BLaER1 (cell line): ENCODE measurements at regions not wholly inside any gene's neighbourhood (a gene's known extent, or its start where the extent isn't known, plus 50 kb on each side); places are given as distances from the start of the nearest gene placed in this dataset.

Experiments used
- H3K27ac ChIP-seq: shearing (Covaris generic); formaldehyde crosslinking; 2 replicates; pipeline ENCODE4 v1.8.1; 2022
- H3K27me3 ChIP-seq: shearing (Covaris generic); formaldehyde crosslinking; 2 replicates; pipeline ENCODE4 v1.8.1; 2022
- H3K36me3 ChIP-seq: shearing (Covaris generic); formaldehyde crosslinking; 2 replicates; pipeline ENCODE4 v1.8.1; 2022
- H3K4me1 ChIP-seq: shearing (Covaris generic); formaldehyde crosslinking; 2 replicates; pipeline ENCODE4 v1.8.1; 2022
- H3K4me2 ChIP-seq: shearing (Covaris generic); formaldehyde crosslinking; 2 replicates; pipeline ENCODE4 v1.8.1; 2022
- H3K4me3 ChIP-seq: shearing (Covaris generic); formaldehyde crosslinking; 2 replicates; pipeline ENCODE4 v1.8.1; 2022
- H3K9ac ChIP-seq: shearing (Covaris generic); formaldehyde crosslinking; 2 replicates; pipeline ENCODE4 v1.8.1; 2022
- H3K9me3 ChIP-seq: shearing (Covaris generic); formaldehyde crosslinking; 2 replicates; pipeline ENCODE4 v1.8.1; 2022
- H4K20me1 ChIP-seq: shearing (Covaris generic); formaldehyde crosslinking; 2 replicates; pipeline ENCODE4 v1.8.1; 2022
- Cebpa-rat ChIP-seq: shearing (Covaris generic); IDR thresholded peaks from 2 replicates; pipeline ENCODE4 v1.8.1; 2022

GRCh38 chr5:56617998-56618397, 197.4 kb upstream of the MAP3K1 start:
- no peak overlapping the region for H3K4me3 ChIP-seq
- no peak overlapping the region for H3K27ac ChIP-seq

GRCh38 chr5:56616454-56617160, 198.7 kb upstream of the MAP3K1 start:
- Histone ChIP-seq H3K4me2 (no peak overlapping the region), H3K9ac (no peak overlapping the region), H3K27ac (no peak overlapping the region), H3K9me3 (peaks cover 45% of the 10 kb centered on the region), H3K36me3 (peaks cover 14% of the 10 kb centered on the region), H3K4me1 (peaks cover 23% of the 10 kb centered on the region), H3K27me3 (no peaks in the 10 kb centered on the region), H3K4me3 (no peak overlapping the region), H4K20me1 (no peaks in the 10 kb centered on the region)
- no peak for TF ChIP-seq Cebpa-rat

More at GRCh38 chr5:56617998-56618397, 197.4 kb upstream of the MAP3K1 start:
- no peaks in the 10 kb centered on the region for H4K20me1 ChIP-seq
- H3K4me1 ChIP-seq = peaks cover 15% of the 10 kb centered on the region
- no peak for TF ChIP-seq Cebpa-rat
- peaks cover 41% of the 10 kb centered on the region for H3K9me3 ChIP-seq
- no peak overlapping the region for H3K4me2 ChIP-seq
- no peaks in the 10 kb centered on the region for H3K27me3 ChIP-seq
- no peak overlapping the region for H3K9ac ChIP-seq
- H3K36me3 ChIP-seq = peaks cover 14% of the 10 kb centered on the region

- Histone ChIP-seq H3K27ac (no peak overlapping the region), H3K9me3 (peaks cover 48% of the 10 kb centered on the region)
- no peak for TF ChIP-seq Cebpa-rat
Observed at GRCh38 chr5:56615361-56616153, 199.8 kb upstream of the MAP3K1 start.

GRCh38 chr5:56612759-56613158, 202.6 kb upstream of the MAP3K1 start:
- TF ChIP-seq Cebpa-rat = no peak
- H3K27me3 ChIP-seq = no peaks in the 10 kb centered on the region
- peaks cover 37% of the 10 kb centered on the region for H3K4me1 ChIP-seq
- H3K9ac ChIP-seq = no peak overlapping the region
- H3K27ac ChIP-seq = no peak overlapping the region
- peaks cover 32% of the 10 kb centered on the region for H3K9me3 ChIP-seq
- peaks cover 4% of the 10 kb centered on the region for H3K36me3 ChIP-seq
- no peaks in the 10 kb centered on the region for H4K20me1 ChIP-seq
- H3K4me2 ChIP-seq = peak overlapping the region; percentile 50
- H3K4me3 ChIP-seq = no peak overlapping the region

More at GRCh38 chr5:56615361-56616153, 199.8 kb upstream of the MAP3K1 start:
- no peak overlapping the region for H3K4me3 ChIP-seq
- H3K9ac ChIP-seq = no peak overlapping the region
- H3K36me3 ChIP-seq = peaks cover 14% of the 10 kb centered on the region
- H3K4me2 ChIP-seq = peak overlapping the region; percentile 27
- no peaks in the 10 kb centered on the region for H3K27me3 ChIP-seq
- no peaks in the 10 kb centered on the region for H4K20me1 ChIP-seq
- peaks cover 23% of the 10 kb centered on the region for H3K4me1 ChIP-seq

GRCh38 chr5:56612353-56612752, 203.0 kb upstream of the MAP3K1 start:
- Histone ChIP-seq H3K4me2 (peak overlapping the region; percentile 50), H3K9ac (no peak overlapping the region), H3K36me3 (no peaks in the 10 kb centered on the region), H3K27ac (no peak overlapping the region), H3K4me1 (peaks cover 39% of the 10 kb centered on the region), H3K27me3 (no peaks in the 10 kb centered on the region), H3K4me3 (no peak overlapping the region), H4K20me1 (no peaks in the 10 kb centered on the region), H3K9me3 (peaks cover 28% of the 10 kb centered on the region)
- TF ChIP-seq Cebpa-rat = no peak

- H3K4me3 ChIP-seq = no peak overlapping the region
- no peaks in the 10 kb centered on the region for H4K20me1 ChIP-seq
- no peaks in the 10 kb centered on the region for H3K36me3 ChIP-seq
- H3K27ac ChIP-seq = no peak overlapping the region
- no peak overlapping the region for H3K9ac ChIP-seq
- peaks cover 24% of the 10 kb centered on the region for H3K9me3 ChIP-seq
- no peak overlapping the region for H3K4me2 ChIP-seq
- no peaks in the 10 kb centered on the region for H3K27me3 ChIP-seq
- TF ChIP-seq Cebpa-rat = no peak
- H3K4me1 ChIP-seq = peaks cover 29% of the 10 kb centered on the region
Observed at GRCh38 chr5:56610093-56610698, 205.2 kb upstream of the MAP3K1 start.

GRCh38 chr5:56608217-56608925, 207.0 kb upstream of the MAP3K1 start:
- H3K4me1 ChIP-seq = peaks cover 26% of the 10 kb centered on the region
- H3K4me2 ChIP-seq = peak overlapping the region; percentile 60
- H3K27ac ChIP-seq = peak overlapping the region; percentile 14; the same call in 1 of the 2 replicates
- H3K27me3 ChIP-seq = no peaks in the 10 kb centered on the region
- peaks cover 24% of the 10 kb centered on the region for H3K9me3 ChIP-seq
- TF ChIP-seq Cebpa-rat = no peak
- H4K20me1 ChIP-seq = no peaks in the 10 kb centered on the region
- H3K9ac ChIP-seq = no peak overlapping the region
- no peak overlapping the region for H3K4me3 ChIP-seq
- H3K36me3 ChIP-seq = no peaks in the 10 kb centered on the region

GRCh38 chr5:56607551-56607950, 207.8 kb upstream of the MAP3K1 start:
- H3K4me1 ChIP-seq = peaks cover 20% of the 10 kb centered on the region
- H3K27me3 ChIP-seq = no peaks in the 10 kb centered on the region
- H3K27ac ChIP-seq = 0 out of 2 replicates have a peak overlapping the region, but pooled peaks have one; percentile 14
- peaks cover 33% of the 10 kb centered on the region for H3K9me3 ChIP-seq
- H3K4me2 ChIP-seq = peak overlapping the region; percentile 60; the same call in 1 of the 2 replicates
- H3K4me3 ChIP-seq = no peak overlapping the region
- H3K36me3 ChIP-seq = no peaks in the 10 kb centered on the region
- H4K20me1 ChIP-seq = no peaks in the 10 kb centered on the region
- no peak overlapping the region for H3K9ac ChIP-seq
- no peak for TF ChIP-seq Cebpa-rat

- Histone ChIP-seq H3K4me3 (no peak overlapping the region), H3K36me3 (no peaks in the 10 kb centered on the region), H3K9me3 (peaks cover 35% of the 10 kb centered on the region), H3K9ac (no peak overlapping the region), H3K4me1 (peaks cover 17% of the 10 kb centered on the region), H3K27ac (no peak overlapping the region), H3K4me2 (no peak overlapping the region), H4K20me1 (no peaks in the 10 kb centered on the region), H3K27me3 (no peaks in the 10 kb centered on the region)
- no peak for TF ChIP-seq Cebpa-rat
Observed at GRCh38 chr5:56607074-56607473, 208.3 kb upstream of the MAP3K1 start.
